IMR-90 (cell line): ENCODE measurements at regions not wholly inside any gene's neighbourhood (a gene's known extent, or its start where the extent isn't known, plus 50 kb on each side); places are given as distances from the start of the nearest gene placed in this dataset.

Experiments used
- ATAC-seq: fragments of 200-7000 bp; cut with Tn5 transposase; 2 replicates; pipeline ENCODE4 v1.9.1; 2020; ENCODE audit warnings: low read depth, mild to moderate bottlenecking, moderate library complexity
- BruUV-seq: library from RNA; stranded (reverse); fragments of 400-500 nt; replicated peaks from 2 replicates; lab custom pipeline; 2021; lab: Mats Ljungman, UMichigan
- CTCF ChIA-PET: fragments of 300-600 bp; formaldehyde crosslinking; extraction: SDS; loops from one replicate; lab custom pipeline; 2021; ENCODE audit warnings: antibody characterized with exemption; lab: Yijun Ruan, JAX
- POLR2A ChIA-PET: fragments of 300-600 bp; sonication (Branson Sonifier 250); formaldehyde crosslinking; loops from one replicate; lab custom pipeline; 2022; ENCODE audit warnings: antibody characterized with exemption; ENCODE audit not compliant: unreplicated experiment; lab: Charles Lee
- DNase-seq: peaks from one replicate; pipeline ENCODE4 v3.0.0; 2013
- H2AFZ ChIP-seq: replicated peaks from 2 replicates; pipeline ENCODE3; 2013; ENCODE audit warnings: low read length, mild to moderate bottlenecking; ENCODE audit not compliant: poor library complexity
- H2AK5ac ChIP-seq: 2 replicates; pipeline ENCODE4 v1.6.1; 2013; ENCODE audit warnings: low read depth, low read length, inconsistent platforms
- H2AK9ac ChIP-seq: replicated peaks from 2 replicates; pipeline ENCODE3; 2013; ENCODE audit warnings: mild to moderate bottlenecking, low read depth, low read length, moderate library complexity; ENCODE audit not compliant: poor library complexity
- H2BK120ac ChIP-seq: 2 replicates; pipeline ENCODE4 v1.6.1; 2013; ENCODE audit warnings: low read depth, low read length, inconsistent platforms
- H2BK15ac ChIP-seq: 3 replicates; pipeline ENCODE4 v1.6.1; 2013; ENCODE audit warnings: low read depth, low read length, inconsistent platforms
- H2BK20ac ChIP-seq: 2 replicates; pipeline ENCODE4 v1.6.1; 2013; ENCODE audit warnings: low read depth, mild to moderate bottlenecking, inconsistent platforms, low read length, moderate library complexity
- H2BK5ac ChIP-seq: 2 replicates; pipeline ENCODE4 v1.6.1; 2013; ENCODE audit warnings: mild to moderate bottlenecking, low read depth, low read length, inconsistent platforms; ENCODE audit not compliant: poor library complexity, severe bottlenecking
- H3K14ac ChIP-seq: replicated peaks from 2 replicates; pipeline ENCODE4 v1.6.1; 2013; ENCODE audit warnings: low read depth, low read length, inconsistent platforms
- H3K18ac ChIP-seq: 2 replicates; pipeline ENCODE4 v1.6.1; 2013; ENCODE audit warnings: low read depth, low read length, control low read depth
- H3K23ac ChIP-seq: 2 replicates; pipeline ENCODE4 v1.6.1; 2013; ENCODE audit warnings: low read depth, low read length, inconsistent platforms
- H3K27ac ChIP-seq: 2 replicates; pipeline ENCODE4 v1.5.1; 2013; ENCODE audit warnings: mild to moderate bottlenecking, control low read depth, low read length; ENCODE audit not compliant: insufficient read depth
- H3K27me3 ChIP-seq: 2 replicates; pipeline ENCODE4 v1.6.1; 2013; ENCODE audit warnings: low read length; ENCODE audit not compliant: control insufficient read depth, insufficient read depth
- H3K36me3 ChIP-seq: 2 replicates; pipeline ENCODE4 v1.6.1; 2013; ENCODE audit warnings: low read length, mixed read lengths; ENCODE audit not compliant: control insufficient read depth, insufficient read depth
- H3K4ac ChIP-seq: 2 replicates; pipeline ENCODE4 v1.6.1; 2013; ENCODE audit warnings: low read depth, low read length, inconsistent platforms
- H3K4me1 ChIP-seq: 2 replicates; pipeline ENCODE4 v1.6.1; 2013; ENCODE audit warnings: low read length, mixed read lengths; ENCODE audit not compliant: control insufficient read depth, insufficient read depth
- H3K4me2 ChIP-seq: 2 replicates; pipeline ENCODE4 v1.6.1; 2013; ENCODE audit warnings: low read depth, mild to moderate bottlenecking, control low read depth, low read length, moderate library complexity
- H3K4me3 ChIP-seq: 2 replicates; pipeline ENCODE4 v1.5.1; 2013; ENCODE audit warnings: low read depth, mild to moderate bottlenecking, control low read depth, low read length, moderate library complexity; ENCODE audit not compliant: insufficient read depth
- H3K56ac ChIP-seq: 2 replicates; pipeline ENCODE4 v1.6.1; 2013; ENCODE audit warnings: low read length, inconsistent platforms; ENCODE audit not compliant: insufficient read depth; ENCODE audit errors: extremely low read depth
- H3K79me1 ChIP-seq, 2 experiments: 2 replicates each; pipeline ENCODE4 v1.6.1; 2013; ENCODE audit warnings: low read length in 2 of 2, inconsistent platforms in 1 of 2, low read depth in 1 of 2
- H3K9ac ChIP-seq: 2 replicates; pipeline ENCODE4 v1.6.1; 2013; ENCODE audit warnings: low read depth, low read length, control low read depth
- H3K9me1 ChIP-seq: 2 replicates; pipeline ENCODE4 v1.6.1; 2013; ENCODE audit warnings: low read length, inconsistent platforms; ENCODE audit not compliant: insufficient read depth
- H3K9me3 ChIP-seq: 2 replicates; pipeline ENCODE4 v1.6.1; 2013; ENCODE audit warnings: low read length; ENCODE audit not compliant: control insufficient read depth, insufficient read depth
- H4K20me1 ChIP-seq: 2 replicates; pipeline ENCODE4 v1.6.1; 2013; ENCODE audit warnings: low read length, inconsistent platforms; ENCODE audit not compliant: insufficient read depth
- H4K5ac ChIP-seq: 2 replicates; pipeline ENCODE4 v1.6.1; 2013; ENCODE audit warnings: mild to moderate bottlenecking, low read depth, low read length, control low read depth
- H4K8ac ChIP-seq, 2 experiments: 2 replicates each; pipeline ENCODE4 v1.6.1; 2013; ENCODE audit warnings: low read depth in 2 of 2, low read length in 2 of 2, control low read depth in 1 of 2, inconsistent platforms in 1 of 2
- H4K91ac ChIP-seq: 2 replicates; pipeline ENCODE4 v1.6.1; 2013; ENCODE audit warnings: low read depth, low read length, inconsistent platforms; ENCODE audit not compliant: insufficient read depth
- BHLHE40 ChIP-seq: fragments of 150-350 bp; IDR thresholded peaks from 2 replicates; pipeline ENCODE4 v1.6.1; 2016; ENCODE audit warnings: mild to moderate bottlenecking, low read depth, low read length
- CEBPB ChIP-seq: IDR thresholded peaks from 2 replicates; pipeline ENCODE4 v1.6.1; 2012; ENCODE audit warnings: low read depth, low read length, improper control_type of control experiment
- CHD1 ChIP-seq: IDR thresholded peaks from 2 replicates; pipeline ENCODE4 v1.6.1; 2012; ENCODE audit warnings: low read depth, low read length, improper control_type of control experiment
- CTCF ChIP-seq: conservative IDR thresholded peaks from 2 replicates; pipeline ENCODE4 v1.5.1; 2012; ENCODE audit warnings: mild to moderate bottlenecking, low read depth, low read length, improper control_type of control experiment
- ELK1 ChIP-seq: fragments of 150-350 bp; IDR thresholded peaks from 2 replicates; pipeline ENCODE4 v1.6.1; 2016; ENCODE audit warnings: low read depth, mild to moderate bottlenecking, low read length, moderate library complexity, borderline replicate concordance
- FOS ChIP-seq: fragments of 150-350 bp; IDR thresholded peaks from 2 replicates; pipeline ENCODE4 v1.6.1; 2016; ENCODE audit warnings: low read depth, low read length
- MAFK ChIP-seq: IDR thresholded peaks from 2 replicates; pipeline ENCODE4 v1.6.1; 2012; ENCODE audit warnings: low read depth, low read length, improper control_type of control experiment
- MAZ ChIP-seq: IDR thresholded peaks from 2 replicates; pipeline ENCODE4 v1.6.1; 2012; ENCODE audit warnings: low read depth, mild to moderate bottlenecking, low read length, improper control_type of control experiment, moderate library complexity, borderline replicate concordance
- MXI1 ChIP-seq: IDR thresholded peaks from 2 replicates; pipeline ENCODE4 v1.6.1; 2012; ENCODE audit warnings: low read depth, mild to moderate bottlenecking, low read length, moderate library complexity, borderline replicate concordance
- NFE2L2 ChIP-seq: fragments of 150-350 bp; IDR thresholded peaks from 2 replicates; pipeline ENCODE4 v1.6.1; 2016; ENCODE audit warnings: low read depth, mild to moderate bottlenecking, low read length
- POLR2A ChIP-seq: IDR thresholded peaks from 2 replicates; pipeline ENCODE4 v1.6.1; 2012; ENCODE audit warnings: mild to moderate bottlenecking, low read depth, low read length
- RAD21 ChIP-seq: IDR thresholded peaks from 2 replicates; pipeline ENCODE4 v1.6.1; 2012; ENCODE audit warnings: low read length, improper control_type of control experiment
- RCOR1 ChIP-seq: IDR thresholded peaks from 2 replicates; pipeline ENCODE4 v1.6.1; 2012; ENCODE audit warnings: mild to moderate bottlenecking, low read length, improper control_type of control experiment; ENCODE audit not compliant: insufficient replicate concordance
- RFX5 ChIP-seq: IDR thresholded peaks from 2 replicates; pipeline ENCODE4 v1.8.0; 2012; ENCODE audit warnings: low read depth, mild to moderate bottlenecking, low read length, moderate library complexity
- SMC3 ChIP-seq: fragments of 150-350 bp; IDR thresholded peaks from 2 replicates; pipeline ENCODE4 v1.6.1; 2016; ENCODE audit warnings: low read depth, mild to moderate bottlenecking, antibody characterized with exemption, low read length, moderate library complexity
- USF2 ChIP-seq: fragments of 150-350 bp; IDR thresholded peaks from 2 replicates; pipeline ENCODE4 v1.6.1; 2017; ENCODE audit warnings: mild to moderate bottlenecking, antibody characterized with exemption, low read length, low read depth
- WGBS, 2 experiments: methylation state at CpG; one replicate each; pipeline versions ENCODE4 v1.1.5 to v1.1.7; 2013; ENCODE audit warnings: missing lambda C conversion rate in 2 of 2; ENCODE audit not compliant: insufficient read length in 1 of 2; ENCODE audit errors: extremely low coverage in 2 of 2; 5-methylcytosine and 5-hydroxymethylcytosine counted together
- dilution Hi-C: fragments of 300-500 bp; cut with HindIII; formaldehyde crosslinking; loops from one replicate; pipeline ENCODE4 v1.14.3; 2018; ENCODE audit warnings: low sequenced_read_pairs; ENCODE audit not compliant: unreplicated experiment
- in situ Hi-C: fragments of 300-500 bp; cut with MboI; formaldehyde crosslinking; loops from 3 replicates; pipeline ENCODE4 v1.14.3; 2019; ENCODE audit warnings: low sequenced_read_pairs, inconsistent platforms, mixed read lengths
- intact Hi-C: fragments of 100-400 bp; cut with micrococcal nuclease; formaldehyde crosslinking; loops from 2 replicates; pipeline ENCODE4 v1.10.0; 2022

GRCh38 chr10:113243311-113243710, 293.3 kb downstream of the TCF7L2 start:
- Histone ChIP-seq H2BK15ac (no peak overlapping the region), H2BK20ac (no peak overlapping the region), H2AK9ac (no peak overlapping the region), H2BK120ac (no peak overlapping the region), H3K56ac (no peak overlapping the region), H4K5ac (no peak overlapping the region), H3K4me2 (no peak overlapping the region), H3K36me3 (no peaks in the 10 kb centered on the region), H3K9me1 (no peaks in the 10 kb centered on the region), H2AFZ (no peak overlapping the region), H2BK5ac (no peak overlapping the region), H3K79me1 (no peaks in the 10 kb centered on the region), H4K20me1 (no peaks in the 10 kb centered on the region), H3K27ac (no peak overlapping the region), H3K27me3 (peaks cover 25% of the 10 kb centered on the region), H3K4ac (no peak overlapping the region), H3K23ac (no peak overlapping the region), H3K4me3 (no peak overlapping the region), H4K8ac (no peak overlapping the region), H3K9me3 (no peaks in the 10 kb centered on the region), H2AK5ac (no peak overlapping the region), H4K91ac (no peak overlapping the region), H3K18ac (no peak overlapping the region), H3K14ac (no peak overlapping the region), H3K4me1 (no peaks in the 10 kb centered on the region), H3K9ac (no peak overlapping the region)
- POLR2A ChIA-PET: no interaction called here
- no CpG with 5 or more reads among the region's 2 CpGs for WGBS, 2 experiments
- BruUV-seq: no TSS peak
- DNase-seq (no peak), ATAC-seq (no peak)
- CTCF ChIA-PET: no interaction called here
- no peak for TF ChIP-seq RCOR1
- TF ChIP-seq CTCF: no peak
- no peak for TF ChIP-seq SMC3
- TF ChIP-seq USF2: no peak
- no peak for TF ChIP-seq FOS
- TF ChIP-seq BHLHE40: no peak
- no peak for TF ChIP-seq RAD21
- no peak for TF ChIP-seq NFE2L2
- TF ChIP-seq ELK1: no peak
- TF ChIP-seq MAZ: no peak
- no peak for TF ChIP-seq MAFK
- TF ChIP-seq CEBPB: no peak
- no peak for TF ChIP-seq RFX5
- TF ChIP-seq CHD1: no peak
- no peak for TF ChIP-seq POLR2A
- TF ChIP-seq MXI1: no peak
- dilution Hi-C loops: no loop called here
- intact Hi-C loops: no loop called here
- in situ Hi-C loops: no loop called here
